Testis (tissue), 2 donors: ENCODE measurements at regions not wholly inside any gene's neighbourhood (a gene's known extent, or its start where the extent isn't known, plus 50 kb on each side); places are given as distances from the start of the nearest gene placed in this dataset.

Experiments
- DNase-seq: peaks from one replicate; pipeline ENCODE4 v3.0.0-alpha.2; 2019
- H3K27ac ChIP-seq, 2 donors: fragments of 200-600 bp; sonication (generic); one replicate each; pipeline ENCODE4 v1.5.1; 2019
- H3K27me3 ChIP-seq: fragments of 200-600 bp; sonication (generic); one replicate; pipeline ENCODE4 v1.5.1; 2019
- H3K36me3 ChIP-seq: fragments of 200-600 bp; sonication (generic); one replicate; pipeline ENCODE4 v1.5.1; 2017; ENCODE audit warnings: low read depth; ENCODE audit errors: missing control alignments
- H3K4me1 ChIP-seq: fragments of 200-600 bp; sonication (generic); one replicate; pipeline ENCODE4 v1.5.1; 2019
- H3K4me3 ChIP-seq, 2 donors: fragments of 200-600 bp; sonication (generic); one replicate each; pipeline ENCODE4 v1.5.1; 2017 to 2019
- H3K9me3 ChIP-seq: fragments of 200-600 bp; sonication (generic); one replicate; pipeline ENCODE4 v1.5.1; 2017
- POLR2A ChIP-seq: fragments of 450-650 bp; IDR thresholded peaks from one replicate; pipeline ENCODE4 v1.6.1; 2017; ENCODE audit warnings: antibody characterized with exemption, mild to moderate bottlenecking, moderate library complexity
- WGBS, 2 donors: methylation state at CpG; one replicate each; pipeline ENCODE4 v1.1.5; 2018; 5-methylcytosine and 5-hydroxymethylcytosine counted together
- intact Hi-C: fragments of 100-400 bp; cut with DNase I; formaldehyde crosslinking; loops from one replicate; pipeline ENCODE4 v1.15.1; 2023; ENCODE audit warnings: low total_unique reads
- TF ChIP-seq, protein P1 (sequence below), 3 experiments: fragments of 450-650 bp in 2 of 3; fragments of 200-600 bp in 1 of 3; sonication (generic) in 1 of 3; IDR thresholded peaks; one replicate each; pipeline ENCODE4 v1.5.1; 2016 to 2019; ENCODE audit warnings: antibody characterized with exemption in 3 of 3, mild to moderate bottlenecking in 2 of 3, moderate library complexity in 1 of 3

- 61 to 62% methylated on average over 9 of the region's 9 CpGs for WGBS, 2 donors
- intact Hi-C loops = no loop called here
- Histone ChIP-seq H3K4me3 (no peak overlapping the region), H3K9me3 (no peaks in the 10 kb centered on the region), H3K4me1 (no peaks in the 10 kb centered on the region), H3K27me3 (no peaks in the 10 kb centered on the region), H3K27ac (no peak overlapping the region), H3K36me3 (no peaks in the 10 kb centered on the region)
- DNase-seq = no peak
- no peak for TF ChIP-seq POLR2A
- TF ChIP-seq, protein P1, sequence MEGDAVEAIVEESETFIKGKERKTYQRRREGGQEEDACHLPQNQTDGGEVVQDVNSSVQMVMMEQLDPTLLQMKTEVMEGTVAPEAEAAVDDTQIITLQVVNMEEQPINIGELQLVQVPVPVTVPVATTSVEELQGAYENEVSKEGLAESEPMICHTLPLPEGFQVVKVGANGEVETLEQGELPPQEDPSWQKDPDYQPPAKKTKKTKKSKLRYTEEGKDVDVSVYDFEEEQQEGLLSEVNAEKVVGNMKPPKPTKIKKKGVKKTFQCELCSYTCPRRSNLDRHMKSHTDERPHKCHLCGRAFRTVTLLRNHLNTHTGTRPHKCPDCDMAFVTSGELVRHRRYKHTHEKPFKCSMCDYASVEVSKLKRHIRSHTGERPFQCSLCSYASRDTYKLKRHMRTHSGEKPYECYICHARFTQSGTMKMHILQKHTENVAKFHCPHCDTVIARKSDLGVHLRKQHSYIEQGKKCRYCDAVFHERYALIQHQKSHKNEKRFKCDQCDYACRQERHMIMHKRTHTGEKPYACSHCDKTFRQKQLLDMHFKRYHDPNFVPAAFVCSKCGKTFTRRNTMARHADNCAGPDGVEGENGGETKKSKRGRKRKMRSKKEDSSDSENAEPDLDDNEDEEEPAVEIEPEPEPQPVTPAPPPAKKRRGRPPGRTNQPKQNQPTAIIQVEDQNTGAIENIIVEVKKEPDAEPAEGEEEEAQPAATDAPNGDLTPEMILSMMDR (IDR thresholded peaks at IDR 0.05) = no peak
Observed at GRCh38 chr15:46676233-46677206, 1040.8 kb upstream of the SEMA6D start.

DNA sequence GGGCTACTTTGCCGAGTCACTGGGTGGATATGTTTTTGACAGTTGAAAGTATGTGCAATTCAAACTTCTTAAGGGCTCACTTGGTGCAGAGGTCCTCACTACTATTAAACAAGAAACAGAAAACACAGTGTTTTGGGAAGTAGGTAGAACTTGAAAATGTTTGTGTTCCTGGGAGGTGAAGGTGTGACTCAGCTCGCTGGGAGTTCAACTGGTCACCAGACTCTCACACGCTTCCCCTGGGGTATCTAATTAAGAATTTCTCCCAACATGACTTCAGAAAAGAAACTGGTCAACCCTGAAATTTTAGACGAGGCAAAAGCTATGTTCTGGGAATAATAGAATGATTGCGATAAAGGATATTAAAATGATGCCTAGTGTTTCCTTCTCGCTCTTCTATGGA, 1039.8 kb upstream of the SEMA6D start:
- no peaks in the 10 kb centered on the region for H3K4me1 ChIP-seq
- H3K36me3 ChIP-seq = no peaks in the 10 kb centered on the region
- WGBS, 2 donors = 90 to 91% methylated on average over 6 of the region's 6 CpGs
- no peaks in the 10 kb centered on the region for H3K27me3 ChIP-seq
- H3K4me3 ChIP-seq = no peak overlapping the region
- intact Hi-C loops = no loop called here
- TF ChIP-seq, protein P1 (IDR thresholded peaks at IDR 0.05) = no peak
- TF ChIP-seq POLR2A = no peak
- no peaks in the 10 kb centered on the region for H3K9me3 ChIP-seq
- H3K27ac ChIP-seq = no peak overlapping the region
- DNase-seq = no peak

DNA sequence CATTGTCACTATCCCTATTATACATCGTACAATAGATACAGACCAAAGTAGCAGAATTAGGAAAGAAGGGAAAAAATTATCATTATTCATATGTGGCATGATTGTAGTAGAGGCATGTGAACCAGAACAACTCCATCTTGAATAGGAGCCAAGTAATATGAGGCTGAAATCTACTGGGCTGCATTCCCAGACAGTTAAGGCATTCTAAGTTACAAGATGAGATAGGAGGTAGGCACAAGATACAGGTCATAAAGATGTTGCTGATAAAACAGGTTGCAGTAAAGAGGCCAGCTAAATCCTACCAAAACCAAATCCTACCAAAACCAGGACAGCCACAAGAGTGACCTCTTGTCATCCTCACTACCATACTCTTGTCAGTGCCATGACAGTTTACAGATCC, 1035.4 kb upstream of the SEMA6D start:
- TF ChIP-seq, protein P1 (IDR thresholded peaks at IDR 0.05) = no peak
- TF ChIP-seq POLR2A = no peak
- H3K4me3 ChIP-seq = no peak overlapping the region
- DNase-seq = no peak
- H3K4me1 ChIP-seq = no peaks in the 10 kb centered on the region
- H3K9me3 ChIP-seq = no peaks in the 10 kb centered on the region
- no peaks in the 10 kb centered on the region for H3K27me3 ChIP-seq
- intact Hi-C loops = no loop called here
- no peaks in the 10 kb centered on the region for H3K36me3 ChIP-seq
- H3K27ac ChIP-seq = no peak overlapping the region
- WGBS, 2 donors = 68 to 77% methylated on average over 1 of the region's 1 CpG

- Histone ChIP-seq H3K36me3 (no peaks in the 10 kb centered on the region), H3K27ac (no peak overlapping the region), H3K4me3 (no peak overlapping the region), H3K27me3 (no peaks in the 10 kb centered on the region), H3K4me1 (no peaks in the 10 kb centered on the region), H3K9me3 (no peaks in the 10 kb centered on the region)
- DNase-seq = no peak
- 86 to 92% methylated on average over 5 of the region's 5 CpGs for WGBS, 2 donors
- intact Hi-C loops = no loop called here
- TF ChIP-seq POLR2A = no peak
- TF ChIP-seq, protein P1 (IDR thresholded peaks at IDR 0.05) = no peak
Observed at GRCh38 chr15:46682969-46683791, 1034.1 kb upstream of the SEMA6D start.
